ENCODE measurements at regions not wholly inside any gene's neighbourhood (a gene's known extent, or its start where the extent isn't known, plus 50 kb on each side); places are given as distances from the start of the nearest gene placed in this dataset.

GRCh38 chr10:62577666-62578291 lies 203.6 kb downstream of the ZNF365 start:
- Histone ChIP-seq H3K4me3 (no peak overlapping the region), H3K4me1 (no peaks in the 10 kb centered on the region), H3K27me3 (ENCODE audit: low read depth) (0 out of 2 replicates have a peak, but pooled peaks cover 3% of the 10 kb centered on the region), H3K36me3 (replicated peaks) (no peaks in the 10 kb centered on the region), H3K9me3 (no peaks in the 10 kb centered on the region)
- in situ Hi-C loops (cut with MboI; ENCODE audit: low sequenced_read_pairs): no loop called here
- no peak for DNase-seq (ENCODE audit: low spot score in 2 of 2)

DNA sequence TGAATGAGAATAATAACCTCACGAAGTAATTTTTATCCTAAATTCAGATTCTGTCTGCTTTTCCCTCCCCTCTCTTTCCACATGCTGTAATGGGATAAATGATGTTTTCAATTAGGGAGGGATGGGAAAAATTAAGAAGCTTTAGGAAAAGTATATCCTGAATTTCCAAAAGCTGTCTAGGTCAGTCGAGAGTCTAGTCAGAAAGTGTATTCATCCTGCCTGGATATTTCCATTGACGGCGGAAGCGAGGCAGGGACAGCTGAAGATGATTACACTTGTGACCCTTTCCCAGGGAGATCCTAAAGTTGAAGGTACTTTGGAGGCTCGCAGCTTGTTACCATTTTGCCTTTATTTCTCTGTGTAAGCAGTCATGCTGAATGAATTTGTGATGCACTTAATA lies 204.1 kb downstream of the ZNF365 start:
- no peaks in the 10 kb centered on the region for H3K4me1 ChIP-seq
- H3K9me3 ChIP-seq: no peaks in the 10 kb centered on the region
- in situ Hi-C loops (cut with MboI; ENCODE audit: low sequenced_read_pairs): no loop called here
- no peak for DNase-seq (ENCODE audit: low spot score in 2 of 2)
- no peaks in the 10 kb centered on the region for H3K36me3 ChIP-seq (replicated peaks)
- 0 out of 2 replicates have a peak, but pooled peaks cover 3% of the 10 kb centered on the region for H3K27me3 ChIP-seq (ENCODE audit: low read depth)
- no peak overlapping the region for H3K4me3 ChIP-seq

DNA sequence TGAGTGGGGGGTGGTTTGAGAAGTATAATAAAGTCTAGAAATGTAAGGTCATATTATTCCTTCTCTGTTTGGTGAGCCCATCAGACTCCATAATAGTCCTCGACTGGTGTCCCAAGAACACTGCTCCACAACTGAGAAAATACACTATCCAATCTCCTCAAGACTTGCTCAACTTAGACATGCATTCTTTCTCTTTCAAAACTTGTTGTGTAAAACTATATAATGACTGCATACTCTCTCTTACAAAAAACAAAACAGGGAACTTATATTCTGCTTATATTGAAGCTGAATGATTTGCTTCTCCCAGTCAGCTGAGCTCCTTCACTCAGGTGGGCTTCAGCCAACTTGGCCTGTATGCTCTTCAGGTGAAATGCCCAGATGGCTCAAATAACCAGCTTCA lies 204.7 kb downstream of the ZNF365 start:
- no peak for DNase-seq (ENCODE audit: low spot score in 2 of 2)
- Histone ChIP-seq H3K36me3 (replicated peaks) (no peaks in the 10 kb centered on the region), H3K27me3 (ENCODE audit: low read depth) (0 out of 2 replicates have a peak, but pooled peaks cover 3% of the 10 kb centered on the region), H3K4me3 (no peak overlapping the region), H3K9me3 (no peaks in the 10 kb centered on the region), H3K4me1 (no peaks in the 10 kb centered on the region)
- in situ Hi-C loops (cut with MboI; ENCODE audit: low sequenced_read_pairs): no loop called here

DNA sequence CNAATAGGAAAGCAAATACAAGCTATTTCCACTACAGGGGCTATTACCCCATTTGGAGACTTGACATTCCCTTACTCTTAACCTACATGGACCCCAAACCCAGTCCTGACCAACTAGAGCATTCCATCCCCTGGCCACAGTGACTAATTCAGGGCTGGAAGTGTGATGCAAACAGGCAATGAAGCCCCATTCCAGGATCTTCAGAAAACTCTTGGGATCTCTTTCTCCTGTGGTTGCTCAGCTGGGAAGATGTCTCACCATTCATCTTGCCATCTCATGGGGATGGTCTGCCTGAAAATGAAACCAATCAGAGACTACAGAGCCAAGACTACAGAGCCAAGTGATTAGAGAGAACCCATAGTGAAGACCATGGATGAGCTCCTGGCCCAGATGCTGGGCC lies 206.2 kb downstream of the ZNF365 start:
- Histone ChIP-seq H3K4me1 (no peaks in the 10 kb centered on the region), H3K9me3 (no peaks in the 10 kb centered on the region), H3K36me3 (replicated peaks) (no peaks in the 10 kb centered on the region), H3K27me3 (ENCODE audit: low read depth) (no peaks in the 10 kb centered on the region), H3K4me3 (no peak overlapping the region)
- in situ Hi-C loops (cut with MboI; ENCODE audit: low sequenced_read_pairs): no loop called here
- no peak for DNase-seq (ENCODE audit: low spot score in 2 of 2)

- H3K27me3 ChIP-seq (ENCODE audit: low read depth): no peaks in the 10 kb centered on the region
- in situ Hi-C loops (cut with MboI; ENCODE audit: low sequenced_read_pairs): no loop called here
- H3K36me3 ChIP-seq (replicated peaks): no peaks in the 10 kb centered on the region
- no peaks in the 10 kb centered on the region for H3K9me3 ChIP-seq
- H3K4me1 ChIP-seq: no peaks in the 10 kb centered on the region
- H3K4me3 ChIP-seq: no peak overlapping the region
- no peak for DNase-seq (ENCODE audit: low spot score in 2 of 2)
Observed at GRCh38 chr10:62581351-62581750, 207.2 kb downstream of the ZNF365 start.

DNA sequence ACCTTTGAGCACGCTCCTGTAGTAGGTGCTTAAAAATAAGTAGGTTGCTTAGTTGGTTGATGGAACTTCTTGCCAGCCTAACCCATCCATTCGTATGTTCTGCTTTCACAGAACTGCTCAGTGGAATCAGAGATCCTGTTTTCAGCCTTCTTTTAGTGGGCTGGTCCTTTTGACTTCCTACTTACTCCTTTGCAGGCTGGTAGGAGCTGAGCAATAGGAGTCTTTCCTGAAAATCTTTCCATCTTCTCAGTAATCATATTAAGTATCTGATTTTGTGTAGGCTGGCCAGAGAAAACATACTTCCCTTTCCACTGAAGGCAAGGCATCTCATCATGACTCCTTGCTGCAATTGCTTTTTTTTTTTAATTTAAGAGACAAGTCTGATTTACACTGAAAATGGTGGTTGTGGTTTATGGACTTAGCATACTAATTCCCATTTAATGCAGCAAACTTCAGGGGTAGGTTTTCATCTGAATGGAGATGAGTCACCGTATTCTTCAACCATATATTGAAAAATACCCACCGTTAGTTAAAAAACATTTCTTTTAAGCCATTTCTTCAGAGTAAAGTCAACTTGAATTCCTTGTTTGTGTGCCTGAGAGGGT lies 208.0 kb downstream of the ZNF365 start:
- in situ Hi-C loops (cut with MboI; ENCODE audit: low sequenced_read_pairs): no loop called here
- no peaks in the 10 kb centered on the region for H3K9me3 ChIP-seq
- H3K4me1 ChIP-seq: no peaks in the 10 kb centered on the region
- H3K36me3 ChIP-seq (replicated peaks): no peaks in the 10 kb centered on the region
- DNase-seq (ENCODE audit: low spot score in 2 of 2): no peak
- no peak overlapping the region for H3K4me3 ChIP-seq
- no peaks in the 10 kb centered on the region for H3K27me3 ChIP-seq (ENCODE audit: low read depth)

DNA sequence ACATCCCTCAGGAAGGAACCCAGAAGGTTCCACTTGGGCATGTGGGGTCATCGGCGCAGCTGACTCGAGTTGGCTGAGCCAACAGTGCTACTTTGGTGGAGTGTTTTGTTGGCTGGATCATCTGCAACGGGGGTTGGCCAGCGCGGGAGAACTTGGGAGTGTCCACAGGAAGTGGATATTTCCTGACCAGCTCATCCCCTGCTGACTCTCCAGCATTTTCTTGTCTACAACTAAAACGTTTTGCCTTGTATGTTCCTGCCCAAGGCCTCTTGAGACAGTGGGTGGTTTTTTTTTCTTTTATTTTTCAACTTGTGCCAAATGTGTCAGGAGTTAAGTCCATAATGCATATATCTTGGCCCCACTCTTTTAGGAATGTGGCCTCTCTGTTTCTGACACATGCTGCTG lies 208.6 kb downstream of the ZNF365 start:
- in situ Hi-C loops (cut with MboI; ENCODE audit: low sequenced_read_pairs): no loop called here
- DNase-seq (ENCODE audit: low spot score in 2 of 2): no peak
- Histone ChIP-seq H3K9me3 (no peaks in the 10 kb centered on the region), H3K4me1 (no peaks in the 10 kb centered on the region), H3K27me3 (ENCODE audit: low read depth) (no peaks in the 10 kb centered on the region), H3K36me3 (replicated peaks) (no peaks in the 10 kb centered on the region), H3K4me3 (no peak overlapping the region)

- Histone ChIP-seq H3K27me3 (ENCODE audit: low read depth) (no peaks in the 10 kb centered on the region), H3K9me3 (no peaks in the 10 kb centered on the region), H3K36me3 (replicated peaks) (no peaks in the 10 kb centered on the region), H3K4me1 (no peaks in the 10 kb centered on the region), H3K4me3 (no peak overlapping the region)
- DNase-seq (ENCODE audit: low spot score in 2 of 2): no peak
- in situ Hi-C loops (cut with MboI; ENCODE audit: low sequenced_read_pairs): no loop called here
Observed at GRCh38 chr10:62583876-62584615, 209.9 kb downstream of the ZNF365 start.

DNA sequence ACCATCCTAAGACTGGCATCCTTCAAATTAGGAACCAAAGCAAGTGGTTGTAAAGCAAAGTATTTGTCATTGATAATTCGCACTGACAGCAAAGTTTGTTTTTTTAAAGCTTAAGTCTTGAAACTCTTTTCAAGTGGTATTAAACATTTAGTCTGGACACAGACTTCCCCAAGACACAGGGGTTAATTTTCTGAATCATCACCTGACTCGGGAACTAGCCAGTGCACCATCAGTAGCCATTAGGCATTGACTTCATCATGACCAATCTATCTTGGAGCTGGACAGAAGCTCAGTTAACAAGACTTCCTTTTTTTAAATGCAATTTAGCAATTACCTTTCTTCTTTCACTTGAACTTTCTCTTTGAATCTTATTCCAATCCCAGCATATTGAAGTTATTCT lies 210.6 kb downstream of the ZNF365 start:
- H3K27me3 ChIP-seq (ENCODE audit: low read depth): no peaks in the 10 kb centered on the region
- in situ Hi-C loops (cut with MboI; ENCODE audit: low sequenced_read_pairs): no loop called here
- H3K36me3 ChIP-seq (replicated peaks): no peaks in the 10 kb centered on the region
- DNase-seq (ENCODE audit: low spot score in 2 of 2): no peak
- H3K4me3 ChIP-seq: no peak overlapping the region
- no peaks in the 10 kb centered on the region for H3K9me3 ChIP-seq
- H3K4me1 ChIP-seq: no peaks in the 10 kb centered on the region

- DNase-seq (ENCODE audit: low spot score in 2 of 2): no peak
- in situ Hi-C loops (cut with MboI; ENCODE audit: low sequenced_read_pairs): no loop called here
- H3K4me1 ChIP-seq: no peaks in the 10 kb centered on the region
- H3K36me3 ChIP-seq (replicated peaks): no peaks in the 10 kb centered on the region
- no peaks in the 10 kb centered on the region for H3K9me3 ChIP-seq
- no peak overlapping the region for H3K4me3 ChIP-seq
- H3K27me3 ChIP-seq (ENCODE audit: low read depth): 0 out of 2 replicates have a peak, but pooled peaks cover 1% of the 10 kb centered on the region
Observed at GRCh38 chr10:62585211-62585775, 211.1 kb downstream of the ZNF365 start.

DNA sequence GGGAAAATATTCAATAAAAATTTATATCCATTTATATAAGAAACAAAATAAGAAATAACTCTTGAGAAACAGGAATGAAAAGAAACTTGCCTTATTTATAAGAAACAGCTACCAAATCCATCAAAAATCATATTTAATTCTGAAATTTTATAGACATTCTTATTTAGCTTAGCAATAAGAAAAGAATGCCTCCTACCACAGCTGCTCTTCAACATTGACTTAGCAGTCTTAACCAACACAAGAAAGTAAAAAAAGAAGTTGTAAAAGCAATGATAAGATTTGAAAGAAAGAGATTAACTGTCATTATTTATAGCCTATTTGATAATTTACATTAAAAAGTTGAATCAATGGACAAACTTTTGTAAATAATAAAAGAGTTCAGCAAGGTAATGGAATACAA lies 212.8 kb downstream of the ZNF365 start:
- Histone ChIP-seq H3K36me3 (replicated peaks) (no peaks in the 10 kb centered on the region), H3K4me3 (no peak overlapping the region), H3K27me3 (ENCODE audit: low read depth) (peaks cover 11% of the 10 kb centered on the region), H3K9me3 (no peaks in the 10 kb centered on the region), H3K4me1 (no peaks in the 10 kb centered on the region)
- DNase-seq (ENCODE audit: low spot score in 2 of 2): no peak
- in situ Hi-C loops (cut with MboI; ENCODE audit: low sequenced_read_pairs): no loop called here

GRCh38 chr10:62588116-62588515 lies 213.9 kb downstream of the ZNF365 start:
- Histone ChIP-seq H3K9me3 (no peaks in the 10 kb centered on the region), H3K4me3 (no peak overlapping the region), H3K36me3 (replicated peaks) (no peaks in the 10 kb centered on the region), H3K27me3 (ENCODE audit: low read depth) (peaks cover 11% of the 10 kb centered on the region), H3K4me1 (no peaks in the 10 kb centered on the region)
- no peak for DNase-seq (ENCODE audit: low spot score in 2 of 2)
- in situ Hi-C loops (cut with MboI; ENCODE audit: low sequenced_read_pairs): no loop called here

- in situ Hi-C loops (cut with MboI; ENCODE audit: low sequenced_read_pairs): loop anchor here (10.0 kb wide), 1 partner anchor 155 kb away; no protein-coding TSS in a partner anchor
- Histone ChIP-seq H3K4me3 (no peak overlapping the region), H3K27me3 (ENCODE audit: low read depth) (peaks cover 11% of the 10 kb centered on the region), H3K4me1 (no peaks in the 10 kb centered on the region), H3K9me3 (no peaks in the 10 kb centered on the region), H3K36me3 (replicated peaks) (no peaks in the 10 kb centered on the region)
- no peak for DNase-seq (ENCODE audit: low spot score in 2 of 2)
Observed at GRCh38 chr10:62589689-62590088, 214.8 kb upstream of the ADO start.

- H3K27me3 ChIP-seq (ENCODE audit: low read depth): peaks cover 11% of the 10 kb centered on the region
- in situ Hi-C loops (cut with MboI; ENCODE audit: low sequenced_read_pairs): loop anchor here (10.0 kb wide), 1 partner anchor 156 kb away; no protein-coding TSS in a partner anchor
- DNase-seq (ENCODE audit: low spot score in 2 of 2): no peak
Observed at GRCh38 chr10:62590306-62590705, 214.2 kb upstream of the ADO start.

More at GRCh38 chr10:62590306-62590705, 214.2 kb upstream of the ADO start:
- Histone ChIP-seq H3K9me3 (no peaks in the 10 kb centered on the region), H3K4me3 (no peak overlapping the region), H3K36me3 (replicated peaks) (no peaks in the 10 kb centered on the region), H3K4me1 (no peaks in the 10 kb centered on the region)
